Activated T-cell treated with anti-CD3 and anti-CD28 coated beads, Interleukin-2, amount 50 U/mL, for 24 hours (primary cell): ENCODE measurements at regions not wholly inside any gene's neighbourhood (a gene's known extent, or its start where the extent isn't known, plus 50 kb on each side); places are given as distances from the start of the nearest gene placed in this dataset.

ENCODE experiments used
- DNase-seq: peaks from one replicate; pipeline ENCODE4 v3.0.0-alpha.2; 2020
- H3K27ac Mint-ChIP-seq: 2 replicates; pipeline ENCODE4 v1.8.0; 2020; ENCODE audit warnings: mild to moderate bottlenecking, mixed read lengths
- H3K27me3 Mint-ChIP-seq: 2 replicates; pipeline ENCODE4 v1.8.0; 2020; ENCODE audit warnings: mixed read lengths
- H3K36me3 Mint-ChIP-seq: 2 replicates; pipeline ENCODE4 v1.8.0; 2020; ENCODE audit warnings: low read depth, mixed read lengths
- H3K4me1 Mint-ChIP-seq: 2 replicates; pipeline ENCODE4 v1.8.0; 2020; ENCODE audit warnings: low read depth, mixed read lengths
- H3K4me3 Mint-ChIP-seq: 2 replicates; pipeline ENCODE4 v1.8.0; 2020; ENCODE audit warnings: mild to moderate bottlenecking, moderate library complexity, mixed read lengths
- H3K9me3 Mint-ChIP-seq: 2 replicates; pipeline ENCODE4 v1.8.0; 2020; ENCODE audit warnings: mixed read lengths

DNA sequence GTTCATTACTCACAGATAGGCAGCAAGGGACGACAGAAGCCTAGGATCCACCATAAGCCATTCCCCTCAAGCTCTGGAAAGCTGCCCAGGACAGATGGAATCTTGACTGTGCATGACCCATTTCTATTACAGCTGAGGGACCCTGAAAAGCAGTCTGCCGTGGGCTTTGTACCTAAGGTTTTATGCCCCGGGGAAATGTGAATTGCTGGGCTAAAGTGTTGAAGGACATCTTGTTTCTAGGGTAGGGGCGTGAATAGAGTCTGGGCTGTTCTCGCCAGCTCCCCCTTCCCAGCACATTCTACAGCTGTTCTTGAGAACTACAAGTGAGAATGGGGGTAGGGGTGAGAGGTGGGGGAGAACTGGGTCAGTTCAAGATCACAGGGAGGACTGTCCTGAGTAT is 53.6 kb upstream of the TMTC4 start:
- peaks cover 1% of the 10 kb centered on the region for H3K36me3 Mint-ChIP-seq
- H3K4me1 Mint-ChIP-seq = no peaks in the 10 kb centered on the region
- H3K4me3 Mint-ChIP-seq = no peak overlapping the region
- H3K9me3 Mint-ChIP-seq = peaks cover 5% of the 10 kb centered on the region
- H3K27ac Mint-ChIP-seq = no peak overlapping the region
- peaks cover 25% of the 10 kb centered on the region for H3K27me3 Mint-ChIP-seq
- DNase-seq = no peak

DNA sequence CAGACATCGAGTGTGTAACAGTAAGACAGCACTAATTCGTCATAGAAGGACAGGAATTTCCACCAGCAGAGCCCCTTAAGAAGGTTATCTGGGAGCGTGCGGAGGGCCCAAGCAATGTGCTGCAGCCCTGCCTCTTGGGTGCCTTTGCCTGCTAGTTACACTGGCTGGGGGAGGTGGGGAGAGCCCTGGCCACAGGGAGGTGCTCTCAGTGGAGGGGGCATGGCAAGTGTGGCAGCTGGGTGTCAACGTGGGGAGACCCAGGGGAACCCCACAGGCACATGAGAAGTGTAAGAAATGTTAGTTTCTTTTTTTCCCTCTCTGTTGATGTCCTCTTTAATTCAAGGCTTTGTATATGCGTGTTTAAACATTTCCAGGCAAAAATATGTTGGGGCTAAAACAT is 50.9 kb upstream of the TMTC4 start:
- no peaks in the 10 kb centered on the region for H3K4me1 Mint-ChIP-seq
- H3K27ac Mint-ChIP-seq = no peak overlapping the region
- no peak overlapping the region for H3K4me3 Mint-ChIP-seq
- H3K27me3 Mint-ChIP-seq = peaks cover 18% of the 10 kb centered on the region
- peaks cover 1% of the 10 kb centered on the region for H3K36me3 Mint-ChIP-seq
- DNase-seq = no peak
- peaks cover 5% of the 10 kb centered on the region for H3K9me3 Mint-ChIP-seq

DNA sequence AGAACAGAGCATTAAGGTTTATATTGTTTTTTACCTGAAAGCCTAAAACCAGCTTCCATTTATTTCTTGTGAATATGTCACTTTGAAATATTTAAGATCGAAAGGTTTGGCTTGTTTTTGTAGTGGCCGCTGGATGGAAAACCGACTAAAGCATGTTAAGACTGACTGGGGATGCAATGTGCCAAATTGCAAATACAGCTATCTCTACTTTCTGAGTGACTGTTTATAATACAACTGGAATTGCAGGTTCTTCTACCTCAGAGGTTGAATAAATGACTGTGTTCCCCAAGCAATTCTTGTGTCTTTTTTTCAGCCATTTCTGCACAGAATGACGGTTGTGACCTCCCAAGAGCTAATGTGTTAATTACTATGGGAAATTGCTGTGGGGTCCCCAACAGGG is 50.0 kb upstream of the TMTC4 start:
- no peak overlapping the region for H3K27ac Mint-ChIP-seq
- peaks cover 18% of the 10 kb centered on the region for H3K27me3 Mint-ChIP-seq
- H3K9me3 Mint-ChIP-seq = peaks cover 7% of the 10 kb centered on the region
- H3K4me1 Mint-ChIP-seq = no peaks in the 10 kb centered on the region
- peaks cover 1% of the 10 kb centered on the region for H3K36me3 Mint-ChIP-seq
- no peak for DNase-seq
- no peak overlapping the region for H3K4me3 Mint-ChIP-seq
